Right lobe of liver (tissue), 6 donors: ENCODE measurements at regions not wholly inside any gene's neighbourhood (a gene's known extent, or its start where the extent isn't known, plus 50 kb on each side); places are given as distances from the start of the nearest gene placed in this dataset.
A peak's percentile ranks its signal among the peaks of the same experiment; 100 is the strongest.

Experiments used
- ATAC-seq, 4 donors: fragments of 200-7000 bp; cut with Tn5 transposase; one replicate each; pipeline ENCODE4 v1.9.1; 2020; ENCODE audit warnings: mild to moderate bottlenecking in 4 of 4, moderate library complexity in 4 of 4
- DNase-seq, 3 donors: peaks; one replicate each; pipeline ENCODE4 v3.0.0-alpha.2; 2020
- H3K27ac ChIP-seq, 3 donors: fragments of 200-600 bp; one replicate each; pipeline ENCODE4 v1.8.0; 2022
- H3K27me3 ChIP-seq, 2 donors: fragments of 200-600 bp; one replicate each; pipeline ENCODE4 v1.8.0; 2022
- H3K36me3 ChIP-seq, 4 donors: fragments of 200-600 bp; sonication (generic) in 1 of 4; one replicate each; pipeline versions ENCODE4 v1.5.1 to v1.8.0; 2017 to 2022; ENCODE audit warnings: control low read depth in 1 of 4
- H3K4me1 ChIP-seq, 4 donors: fragments of 200-600 bp; sonication (generic) in 1 of 4; one replicate each; pipeline versions ENCODE4 v1.5.1 to v1.8.0; 2017 to 2022; ENCODE audit warnings: control low read depth in 1 of 4
- H3K4me3 ChIP-seq, 3 donors: fragments of 200-600 bp; one replicate each; pipeline ENCODE4 v1.8.0; 2022
- H3K9me3 ChIP-seq, 4 donors: fragments of 200-600 bp; sonication (generic) in 1 of 4; one replicate each; pipeline versions ENCODE4 v1.5.1 to v1.8.0; 2017 to 2022; ENCODE audit warnings: control low read depth in 1 of 4
- POLR2A ChIP-seq: fragments of 450-650 bp; IDR thresholded peaks from one replicate; pipeline ENCODE4 v1.6.1; 2017; ENCODE audit warnings: antibody characterized with exemption, mild to moderate bottlenecking
- WGBS: methylation state at CpG from one replicate; pipeline ENCODE4 v1.1.6; 2018; ENCODE audit warnings: low coverage, low lambda C conversion rate; ENCODE audit not compliant: insufficient coverage; ENCODE audit errors: missing lambda C conversion rate; 5-methylcytosine and 5-hydroxymethylcytosine counted together
- intact Hi-C, 2 donors: fragments of 100-400 bp; cut with DNase I; formaldehyde crosslinking; loops; one replicate each; pipeline versions ENCODE4 v1.11.2 to v1.14.1; 2022
- TF ChIP-seq, protein P1 (sequence below), 4 donors: fragments of 200-600 bp in 3 of 4; fragments of 450-650 bp in 1 of 4; IDR thresholded peaks; one replicate each; pipeline versions ENCODE4 v1.5.1 to v1.8.0; 2016 to 2022; ENCODE audit warnings: antibody characterized with exemption in 4 of 4, mild to moderate bottlenecking in 2 of 4
- donor health status: DM: no; HTN: yes; CAD: no.
- donor health status: DM: no; HTN: no; CAD: no.
- donor health status: DM: no; HTN: no; CAD: no.
- donor health status: DM: no; HTN: yes; CAD: no.
- donor health status: DM: no; HTN: yes; CAD: no.

DNA sequence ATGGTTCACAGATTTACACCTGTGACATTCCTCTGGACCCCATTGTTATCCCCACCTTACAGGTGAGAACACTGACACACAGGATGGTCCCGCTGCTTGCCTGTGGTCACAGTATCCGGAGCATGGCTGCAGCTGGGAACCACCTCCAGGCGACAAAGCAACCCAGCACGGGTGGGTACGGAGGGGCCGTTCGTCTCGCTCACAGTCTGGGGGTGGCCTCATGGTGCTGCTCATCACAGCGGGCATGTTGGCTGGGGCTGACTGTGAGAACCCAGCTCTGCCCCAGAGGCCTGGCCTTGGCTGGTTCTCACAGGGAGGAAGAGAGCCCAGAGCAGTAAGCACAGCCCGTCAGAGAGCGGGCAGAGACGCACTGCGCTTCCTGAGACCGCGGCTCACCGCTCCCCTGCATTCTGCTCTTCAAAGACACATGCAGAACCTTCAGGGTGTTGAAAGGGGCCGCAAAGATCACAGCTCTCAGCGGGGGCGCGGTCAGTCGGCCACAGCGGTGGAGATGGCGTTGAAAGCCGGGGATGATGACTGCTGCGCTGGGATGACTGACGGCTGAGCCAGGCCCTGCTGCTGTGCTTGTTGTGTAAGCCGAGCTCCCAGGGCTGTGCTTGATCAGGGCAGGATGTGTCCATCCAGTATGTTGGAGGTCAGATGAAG is 423.0 kb downstream of the BRD1 start:
- H3K27ac ChIP-seq, result no peak overlapping the region
- no peak for TF ChIP-seq POLR2A
- TF ChIP-seq, protein P1, sequence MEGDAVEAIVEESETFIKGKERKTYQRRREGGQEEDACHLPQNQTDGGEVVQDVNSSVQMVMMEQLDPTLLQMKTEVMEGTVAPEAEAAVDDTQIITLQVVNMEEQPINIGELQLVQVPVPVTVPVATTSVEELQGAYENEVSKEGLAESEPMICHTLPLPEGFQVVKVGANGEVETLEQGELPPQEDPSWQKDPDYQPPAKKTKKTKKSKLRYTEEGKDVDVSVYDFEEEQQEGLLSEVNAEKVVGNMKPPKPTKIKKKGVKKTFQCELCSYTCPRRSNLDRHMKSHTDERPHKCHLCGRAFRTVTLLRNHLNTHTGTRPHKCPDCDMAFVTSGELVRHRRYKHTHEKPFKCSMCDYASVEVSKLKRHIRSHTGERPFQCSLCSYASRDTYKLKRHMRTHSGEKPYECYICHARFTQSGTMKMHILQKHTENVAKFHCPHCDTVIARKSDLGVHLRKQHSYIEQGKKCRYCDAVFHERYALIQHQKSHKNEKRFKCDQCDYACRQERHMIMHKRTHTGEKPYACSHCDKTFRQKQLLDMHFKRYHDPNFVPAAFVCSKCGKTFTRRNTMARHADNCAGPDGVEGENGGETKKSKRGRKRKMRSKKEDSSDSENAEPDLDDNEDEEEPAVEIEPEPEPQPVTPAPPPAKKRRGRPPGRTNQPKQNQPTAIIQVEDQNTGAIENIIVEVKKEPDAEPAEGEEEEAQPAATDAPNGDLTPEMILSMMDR (IDR thresholded peaks at IDR 0.05), result no peak
- WGBS, result no CpG with 5 or more reads among the region's 27 CpGs
- H3K4me1 ChIP-seq, result no peaks in the 10 kb centered on the region
- H3K27me3 ChIP-seq, result no peaks in the 10 kb centered on the region
- DNase-seq, result peak in 1 of 3 donors; percentile 34
- no peak overlapping the region for H3K4me3 ChIP-seq
- intact Hi-C loops, result no loop called here
- no peak for ATAC-seq
- H3K9me3 ChIP-seq, result no peaks in the 10 kb centered on the region
- H3K36me3 ChIP-seq, result no peaks in the 10 kb centered on the region

DNA sequence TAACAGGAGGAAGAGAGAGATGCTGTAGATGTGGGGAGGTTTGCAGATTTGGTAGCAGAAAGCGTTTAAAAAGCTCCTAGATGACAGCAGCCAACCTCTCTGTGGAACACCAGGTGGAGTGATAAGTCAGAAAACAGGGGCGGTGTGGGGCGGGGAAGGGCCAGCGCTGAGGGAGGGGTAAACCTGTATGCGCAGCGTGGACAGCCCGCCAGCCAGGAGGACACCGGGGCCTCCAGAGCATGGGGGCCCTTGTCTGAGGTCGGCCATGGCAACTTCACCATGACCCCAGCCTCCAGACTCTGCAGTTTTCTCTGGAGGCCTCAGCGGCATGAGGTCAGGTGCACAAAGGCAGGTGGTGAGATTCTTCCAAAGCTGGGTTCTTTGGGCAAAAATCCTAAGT is 423.7 kb downstream of the BRD1 start:
- TF ChIP-seq POLR2A, result no peak
- TF ChIP-seq, protein P1 (IDR thresholded peaks at IDR 0.05), result no peak

DNA sequence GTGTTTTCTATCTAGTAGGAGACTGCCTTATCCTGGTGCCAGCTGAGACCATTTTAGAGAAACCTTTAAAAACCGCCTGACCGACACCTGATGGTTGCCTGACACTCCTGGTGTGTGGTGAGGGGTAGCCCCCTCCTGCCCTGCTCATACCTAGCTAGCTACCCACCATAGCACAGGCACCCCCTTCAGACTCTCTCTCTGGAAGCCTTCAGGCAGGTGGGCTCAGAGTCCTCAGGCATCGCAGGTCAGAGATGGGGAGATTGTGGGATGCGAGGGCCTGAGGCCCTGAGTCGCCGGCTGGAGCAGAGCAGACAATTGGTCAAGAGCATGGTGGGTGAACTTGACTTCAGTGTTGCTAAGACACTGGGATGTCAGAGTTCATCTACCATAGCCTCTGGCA is 424.6 kb downstream of the BRD1 start:
- intact Hi-C loops, result no loop called here
- Histone ChIP-seq H3K9me3 (no peaks in the 10 kb centered on the region), H3K4me1 (no peaks in the 10 kb centered on the region), H3K27ac (no peak overlapping the region), H3K4me3 (no peak overlapping the region), H3K36me3 (no peaks in the 10 kb centered on the region), H3K27me3 (no peaks in the 10 kb centered on the region)
- WGBS, result 78% methylated on average over 6 of the region's 6 CpGs
- DNase-seq, result peak in 1 of 3 donors; percentile 29
- TF ChIP-seq POLR2A, result no peak
- TF ChIP-seq, protein P1 (IDR thresholded peaks at IDR 0.05), result no peak
- no peak for ATAC-seq

More for the DNA sequence above, 423.7 kb downstream of the BRD1 start:
- H3K36me3 ChIP-seq, result no peaks in the 10 kb centered on the region
- no peak overlapping the region for H3K4me3 ChIP-seq
- 69% methylated on average over 8 of the region's 10 CpGs for WGBS
- DNase-seq, result peak in 1 of 3 donors; percentile 12
- H3K9me3 ChIP-seq, result no peaks in the 10 kb centered on the region
- no peak for ATAC-seq
- no peak overlapping the region for H3K27ac ChIP-seq
- intact Hi-C loops, result no loop called here
- H3K4me1 ChIP-seq, result no peaks in the 10 kb centered on the region
- H3K27me3 ChIP-seq, result no peaks in the 10 kb centered on the region

DNA sequence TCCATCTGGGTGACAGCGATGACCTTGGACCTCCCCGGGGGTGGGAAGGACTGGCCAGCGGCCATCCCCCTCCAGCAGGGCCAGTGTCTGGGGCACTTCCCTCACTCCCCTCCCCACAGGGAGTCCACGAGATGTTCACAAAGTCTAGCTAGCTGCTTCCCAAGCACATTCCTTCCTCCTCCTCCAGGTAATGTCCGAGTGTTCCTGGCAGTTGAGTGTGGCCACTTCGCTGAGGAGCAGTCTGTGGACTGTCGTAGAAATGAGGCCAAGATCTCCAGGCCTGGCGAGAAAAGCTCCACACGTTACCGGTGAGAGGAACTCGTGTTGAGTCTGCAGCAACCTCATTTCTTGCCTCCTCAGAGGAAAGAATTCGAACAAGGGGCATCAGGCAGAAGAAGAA is 425.5 kb downstream of the BRD1 start:
- H3K27me3 ChIP-seq, result no peaks in the 10 kb centered on the region
- DNase-seq, result peak in 1 of 3 donors; percentile 16
- no peaks in the 10 kb centered on the region for H3K4me1 ChIP-seq
- H3K9me3 ChIP-seq, result no peaks in the 10 kb centered on the region
- TF ChIP-seq, protein P1 (IDR thresholded peaks at IDR 0.05), result no peak
- no peak for TF ChIP-seq POLR2A
- no peak for ATAC-seq
- 52% methylated on average over 11 of the region's 12 CpGs for WGBS
- H3K4me3 ChIP-seq, result no peak overlapping the region
- H3K27ac ChIP-seq, result no peak overlapping the region
- intact Hi-C loops, result no loop called here
- no peaks in the 10 kb centered on the region for H3K36me3 ChIP-seq
